Testis (tissue), 2 donors: ENCODE measurements at regions not wholly inside any gene's neighbourhood (a gene's known extent, or its start where the extent isn't known, plus 50 kb on each side); places are given as distances from the start of the nearest gene placed in this dataset.

Source experiments
- POLR2A ChIP-seq: fragments of 450-650 bp; IDR thresholded peaks from one replicate; pipeline ENCODE4 v1.6.1; 2017; ENCODE audit warnings: antibody characterized with exemption, mild to moderate bottlenecking, moderate library complexity
- TF ChIP-seq, protein P1 (sequence below), 3 experiments: fragments of 450-650 bp in 2 of 3; fragments of 200-600 bp in 1 of 3; sonication (generic) in 1 of 3; IDR thresholded peaks; one replicate each; pipeline ENCODE4 v1.5.1; 2016 to 2019; ENCODE audit warnings: antibody characterized with exemption in 3 of 3, mild to moderate bottlenecking in 2 of 3, moderate library complexity in 1 of 3

DNA sequence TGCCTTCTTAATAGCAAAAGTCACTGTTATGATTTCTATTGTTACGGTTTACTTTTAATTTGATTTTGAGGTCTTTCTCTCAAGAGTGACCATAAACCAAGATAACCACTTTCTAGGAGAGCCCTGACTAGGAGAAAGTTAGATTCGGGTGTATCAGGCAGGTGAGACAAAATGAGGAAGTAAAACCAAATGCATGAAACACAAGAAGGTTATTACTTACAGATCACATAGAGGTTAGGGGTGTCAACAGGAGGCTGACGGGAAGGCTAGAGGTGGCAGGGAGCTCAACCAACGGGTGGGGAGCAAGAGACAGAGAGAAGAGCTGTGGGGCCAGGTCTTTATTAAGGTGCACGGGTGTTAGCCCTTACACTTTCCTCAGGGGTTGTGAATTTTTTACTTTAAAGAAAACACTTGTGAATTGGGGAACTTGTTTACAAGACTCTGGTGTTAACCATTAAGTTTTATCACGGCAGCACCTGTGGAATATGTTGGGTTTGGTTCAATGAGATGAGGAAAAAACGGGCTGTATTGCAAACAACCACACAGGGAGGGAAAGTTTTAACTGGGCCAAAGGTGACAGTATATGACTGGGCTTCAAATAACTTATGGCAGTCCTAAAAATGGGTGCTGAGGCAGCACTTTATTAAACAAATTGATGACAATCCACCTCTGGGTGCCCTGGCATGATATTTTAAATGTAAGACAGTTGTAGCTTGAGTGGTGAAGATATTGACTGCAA is 154.9 kb downstream of the SDHAF3 start:
- no peak for TF ChIP-seq POLR2A
- TF ChIP-seq, protein P1, sequence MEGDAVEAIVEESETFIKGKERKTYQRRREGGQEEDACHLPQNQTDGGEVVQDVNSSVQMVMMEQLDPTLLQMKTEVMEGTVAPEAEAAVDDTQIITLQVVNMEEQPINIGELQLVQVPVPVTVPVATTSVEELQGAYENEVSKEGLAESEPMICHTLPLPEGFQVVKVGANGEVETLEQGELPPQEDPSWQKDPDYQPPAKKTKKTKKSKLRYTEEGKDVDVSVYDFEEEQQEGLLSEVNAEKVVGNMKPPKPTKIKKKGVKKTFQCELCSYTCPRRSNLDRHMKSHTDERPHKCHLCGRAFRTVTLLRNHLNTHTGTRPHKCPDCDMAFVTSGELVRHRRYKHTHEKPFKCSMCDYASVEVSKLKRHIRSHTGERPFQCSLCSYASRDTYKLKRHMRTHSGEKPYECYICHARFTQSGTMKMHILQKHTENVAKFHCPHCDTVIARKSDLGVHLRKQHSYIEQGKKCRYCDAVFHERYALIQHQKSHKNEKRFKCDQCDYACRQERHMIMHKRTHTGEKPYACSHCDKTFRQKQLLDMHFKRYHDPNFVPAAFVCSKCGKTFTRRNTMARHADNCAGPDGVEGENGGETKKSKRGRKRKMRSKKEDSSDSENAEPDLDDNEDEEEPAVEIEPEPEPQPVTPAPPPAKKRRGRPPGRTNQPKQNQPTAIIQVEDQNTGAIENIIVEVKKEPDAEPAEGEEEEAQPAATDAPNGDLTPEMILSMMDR (IDR thresholded peaks at IDR 0.05) = no peak
